NCI-H2029 (cell line): ENCODE measurements at regions not wholly inside any gene's neighbourhood (a gene's known extent, or its start where the extent isn't known, plus 50 kb on each side); places are given as distances from the start of the nearest gene placed in this dataset.
"Not testable (repeated sequence)": the region's sequence is repeated elsewhere in the genome, so short reads cannot be mapped to it uniquely, and the experiment has no call there.

ENCODE experiments used
- DNase-seq: peaks from one replicate; lab custom pipeline; 2025; lab: John Stamatoyannopoulos, UW

- DNase-seq: not testable (repeated sequence)
These were observed 764.2 kb upstream of the LRATD1 start for GRCh38 chr2:13868275-13868674.

- no peak for DNase-seq
These were observed 756.0 kb upstream of the LRATD1 start for GRCh38 chr2:13876491-13877037.

GRCh38 chr2:13877571-13877970 lies 754.9 kb upstream of the LRATD1 start:
- no peak for DNase-seq

DNA sequence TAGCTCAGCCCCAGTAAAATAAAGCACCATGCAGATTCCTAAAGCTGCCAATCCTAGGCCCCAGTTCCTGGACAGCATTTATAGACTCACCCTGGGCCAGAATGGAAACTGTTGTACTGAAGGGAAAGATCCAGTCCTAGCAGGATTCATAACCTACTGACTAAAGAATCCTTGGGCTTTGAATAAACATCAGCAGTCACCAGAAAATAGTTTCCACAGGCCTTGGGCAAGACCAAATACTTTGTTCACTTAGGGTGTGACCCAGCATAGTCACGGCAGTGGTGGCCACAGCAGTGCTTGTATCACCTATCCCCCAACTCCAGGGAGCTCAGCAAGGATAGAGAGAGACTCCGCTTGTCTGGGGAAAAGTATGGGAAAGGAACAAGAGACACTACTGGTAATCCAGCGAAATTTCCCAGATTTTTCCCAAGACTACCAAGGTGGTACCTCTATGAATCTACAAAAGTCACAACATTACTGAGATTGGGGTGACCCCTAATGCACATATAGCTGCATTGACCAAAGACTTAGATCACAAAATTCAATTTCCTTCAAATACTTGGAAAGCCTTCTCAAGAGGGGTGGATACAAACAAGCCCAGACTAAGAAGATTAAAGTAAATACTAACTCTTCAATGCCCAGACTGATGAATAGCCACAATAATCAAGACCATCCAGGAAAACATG lies 748.1 kb upstream of the LRATD1 start:
- no peak for DNase-seq

DNA sequence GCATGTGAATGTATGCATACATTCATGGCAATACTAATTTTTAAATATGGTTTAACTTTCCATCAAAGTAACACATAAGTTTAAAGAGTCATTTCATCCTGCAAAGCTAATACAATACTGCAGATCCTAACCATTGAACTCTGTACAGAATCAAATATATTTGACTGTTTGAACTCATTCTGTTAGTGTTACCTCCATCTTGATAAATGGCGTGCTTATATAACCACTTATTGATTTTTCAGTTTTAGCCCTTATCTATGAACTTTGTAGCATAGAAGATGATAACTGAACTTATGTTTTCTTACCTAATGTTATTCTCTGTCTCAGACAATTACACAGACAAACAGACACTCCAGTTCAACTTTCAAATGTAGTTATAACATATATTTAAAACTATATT lies 731.0 kb upstream of the LRATD1 start:
- no peak for DNase-seq

- no peak for DNase-seq
These were observed 726.7 kb upstream of the LRATD1 start for GRCh38 chr2:13905831-13906230.

GRCh38 chr2:13916066-13916465 lies 716.5 kb upstream of the LRATD1 start:
- no peak for DNase-seq

DNA sequence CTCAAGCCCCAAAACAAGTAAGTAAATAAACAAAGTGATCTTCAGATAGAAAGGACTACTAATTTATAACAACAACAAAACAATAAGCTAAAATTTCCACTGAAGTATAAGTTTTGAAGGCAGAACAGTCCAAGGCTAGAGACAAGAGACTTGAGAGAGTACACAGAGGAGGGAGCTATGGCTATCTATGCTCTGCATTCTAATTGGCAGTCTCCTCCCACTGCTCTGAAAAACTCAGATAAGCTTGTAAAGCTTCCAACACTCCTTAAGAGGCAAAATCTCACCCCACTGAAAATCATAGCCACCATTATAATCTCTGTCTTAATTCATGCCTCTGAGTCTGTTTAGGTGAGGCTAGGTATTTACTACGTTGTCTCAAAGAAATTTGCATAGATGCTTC lies 714.6 kb upstream of the LRATD1 start:
- DNase-seq: no peak

- DNase-seq: no peak
These were observed 712.5 kb upstream of the LRATD1 start for GRCh38 chr2:13919981-13920382.

DNA sequence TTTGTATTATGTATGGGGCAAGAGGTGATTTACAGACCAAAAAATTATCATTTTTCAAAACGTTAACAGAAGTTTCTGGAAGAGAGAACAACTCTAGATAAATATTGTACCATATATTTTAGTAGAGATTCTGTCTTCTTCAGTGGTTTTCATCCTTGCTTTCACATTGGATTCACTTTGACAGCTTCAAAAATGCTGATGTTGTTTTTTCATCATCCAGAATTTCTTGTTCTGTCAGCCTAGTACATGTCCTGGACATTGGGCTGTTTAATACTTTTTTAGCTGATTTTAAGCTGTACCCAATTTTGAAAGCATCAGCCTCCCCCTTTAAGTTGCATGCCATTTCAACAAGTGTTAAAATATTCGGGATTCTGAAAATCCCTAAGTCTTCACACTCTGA lies 711.3 kb upstream of the LRATD1 start:
- no peak for DNase-seq

- no peak for DNase-seq
These were observed 708.7 kb upstream of the LRATD1 start for GRCh38 chr2:13923823-13924222.

DNA sequence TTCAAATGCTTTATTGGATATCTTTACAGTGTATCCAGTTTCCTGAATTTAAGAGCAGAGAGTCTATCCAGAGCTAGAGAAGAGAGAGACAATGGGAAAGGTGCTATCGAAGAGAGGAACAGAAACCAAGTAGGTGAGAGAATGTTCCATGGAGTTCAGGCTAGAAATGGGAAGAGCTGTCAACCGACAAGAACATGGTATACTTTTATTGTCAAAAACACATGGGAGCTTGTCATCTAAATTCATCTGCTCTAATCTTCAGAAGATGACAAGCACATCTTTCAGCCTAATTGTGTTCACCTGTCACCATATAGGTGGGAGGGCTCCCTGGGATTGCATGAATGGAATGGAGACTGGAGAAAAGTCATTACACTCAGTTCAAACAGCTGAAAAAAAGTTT lies 690.4 kb upstream of the LRATD1 start:
- no peak for DNase-seq

DNA sequence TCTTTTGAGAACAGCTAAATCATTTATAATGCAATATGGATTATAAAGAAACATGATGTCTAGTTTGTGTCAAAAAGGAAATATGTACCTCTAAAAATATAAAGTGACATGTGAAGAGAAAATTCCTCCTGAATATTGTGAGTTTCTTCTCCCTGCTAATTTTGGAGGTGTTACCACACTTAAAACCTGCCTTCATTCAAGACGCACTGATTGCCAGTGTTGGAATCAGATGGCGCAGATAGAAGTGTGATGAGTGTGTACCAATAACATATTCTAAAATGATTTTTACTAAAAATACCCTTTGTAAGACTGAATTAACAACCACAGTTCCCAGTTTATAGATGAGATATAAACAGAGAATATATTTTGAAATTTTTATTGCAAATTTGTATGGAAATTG lies 681.8 kb upstream of the LRATD1 start:
- DNase-seq: no peak

DNA sequence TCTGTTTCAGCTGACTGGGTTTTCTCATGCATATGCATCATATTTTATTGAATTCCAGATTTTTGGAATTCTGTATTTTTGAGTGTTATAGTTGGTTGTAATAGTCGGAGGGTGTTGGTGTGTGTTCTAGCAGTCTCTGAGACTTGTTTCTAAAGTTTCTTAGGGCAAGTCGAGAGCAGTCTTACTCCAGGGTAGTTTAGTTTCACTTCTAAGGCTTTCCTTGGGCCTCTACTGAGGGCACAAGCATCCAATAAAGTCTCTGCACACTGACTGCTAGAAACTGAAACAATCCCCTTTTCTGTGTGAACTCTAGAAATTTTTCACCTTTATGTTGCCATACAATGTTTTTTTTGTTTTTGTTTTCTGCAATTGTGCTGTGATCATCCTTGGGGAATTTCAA lies 663.7 kb upstream of the LRATD1 start:
- DNase-seq: no peak

DNA sequence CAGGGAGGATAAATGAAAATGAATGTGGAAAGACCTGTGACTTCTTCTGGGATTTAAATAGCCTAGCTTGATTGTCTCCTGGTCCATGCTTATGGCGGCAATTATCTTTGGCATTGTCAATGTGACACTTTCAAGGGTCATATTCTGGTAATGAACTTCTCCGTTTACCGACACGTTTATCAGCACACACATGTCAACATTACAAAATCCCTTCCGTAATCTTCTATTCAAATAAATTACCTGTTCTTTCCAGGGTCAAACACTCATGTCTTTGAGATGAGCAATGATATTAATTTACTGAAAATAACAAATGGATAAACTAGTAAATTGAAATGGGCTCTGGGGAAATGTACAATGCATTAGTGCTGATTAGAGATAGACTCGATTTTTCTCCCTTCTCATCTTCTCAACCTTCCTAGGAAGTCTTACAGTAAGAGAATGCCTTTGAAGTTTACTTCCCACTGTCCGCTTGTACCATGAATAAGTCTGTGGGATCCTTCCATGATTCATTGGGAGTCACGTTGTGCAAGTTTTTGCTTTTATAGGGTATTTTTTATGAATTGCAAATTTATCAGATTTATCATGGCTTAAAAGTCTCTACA lies 646.3 kb upstream of the LRATD1 start:
- no peak for DNase-seq

DNA sequence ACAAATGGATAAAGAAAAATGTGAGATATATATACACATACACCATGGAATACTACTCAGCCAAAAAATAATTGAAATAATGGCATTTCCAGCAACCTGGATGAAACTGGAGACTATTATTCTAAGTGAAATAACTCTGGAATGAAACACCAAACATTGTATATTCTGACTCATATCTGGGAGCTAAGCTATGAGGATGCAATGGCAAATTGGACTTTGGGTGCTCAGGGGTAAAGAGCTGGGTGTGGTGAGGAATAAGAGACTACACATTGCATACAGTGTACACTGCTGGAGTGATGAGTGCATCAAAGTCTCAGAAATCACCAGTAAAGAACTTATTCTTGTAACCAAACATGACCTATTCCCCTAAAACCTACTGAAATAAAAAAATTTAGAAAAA lies 636.0 kb upstream of the LRATD1 start:
- DNase-seq: no peak

DNA sequence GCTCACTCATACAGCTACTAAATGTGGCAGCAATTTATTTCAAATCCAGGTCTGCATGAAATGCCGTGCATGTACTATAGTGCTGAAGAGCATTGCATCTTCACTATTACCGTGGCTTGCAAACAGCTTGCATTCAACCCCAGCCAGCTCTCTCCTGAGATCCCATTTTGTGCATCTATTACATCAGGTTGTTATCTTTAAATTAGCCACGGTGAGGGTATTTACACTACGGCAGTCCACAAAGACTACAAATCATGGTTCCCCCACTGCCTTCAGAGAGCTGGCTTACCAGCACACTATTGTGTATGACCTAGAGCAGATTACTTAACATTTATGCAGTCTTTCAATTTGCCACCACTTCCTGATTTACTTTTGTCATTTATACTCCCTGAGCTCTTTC lies 621.3 kb upstream of the LRATD1 start:
- no peak for DNase-seq

DNA sequence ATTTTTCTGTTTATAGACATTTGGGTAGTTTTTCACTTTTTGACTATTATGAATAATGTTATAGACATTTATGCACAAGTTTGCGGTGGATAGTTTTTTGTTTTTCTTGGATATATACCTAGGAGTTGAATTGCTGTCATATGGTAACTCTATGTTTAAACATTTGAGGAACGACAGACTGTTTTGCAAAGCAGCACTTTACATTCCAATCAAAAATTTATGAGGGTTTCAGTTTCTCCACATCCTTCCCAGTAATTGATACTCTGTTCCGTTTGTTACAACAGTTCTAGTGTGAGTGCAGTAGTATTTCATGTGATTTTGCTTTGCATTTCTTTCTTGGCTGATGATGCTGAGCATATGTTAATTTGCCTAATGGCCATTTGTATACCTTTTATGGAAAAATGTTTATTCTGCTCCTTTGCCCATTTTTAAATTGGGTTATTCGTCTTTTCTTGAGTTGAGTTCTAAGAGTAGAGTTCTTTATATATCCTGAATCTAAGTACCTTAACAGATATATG lies 617.3 kb upstream of the LRATD1 start:
- no peak for DNase-seq

- DNase-seq: peak; percentile 3
These were observed 616.1 kb upstream of the LRATD1 start for GRCh38 chr2:14016289-14016955.

DNA sequence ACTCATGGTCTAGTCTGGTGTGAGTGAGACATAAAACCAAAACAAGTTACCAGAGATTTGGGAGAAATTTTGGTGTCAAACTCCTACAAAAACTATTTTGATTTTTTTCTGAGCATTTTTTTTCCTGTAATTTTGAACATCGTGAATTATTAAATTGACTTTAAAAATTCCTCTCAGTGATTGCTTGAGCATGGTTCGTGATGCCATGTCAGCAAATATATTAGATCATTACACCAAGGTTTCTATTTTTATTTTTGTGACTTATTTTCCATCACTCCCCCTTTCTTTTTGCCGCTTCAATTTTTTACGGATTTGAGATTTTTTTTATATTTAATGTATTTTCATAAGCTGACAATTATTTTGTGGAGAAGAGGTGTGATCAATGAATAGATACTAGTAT lies 613.9 kb upstream of the LRATD1 start:
- DNase-seq: no peak

- no peak for DNase-seq
These were observed 609.0 kb upstream of the LRATD1 start for GRCh38 chr2:14023558-14023957.

DNA sequence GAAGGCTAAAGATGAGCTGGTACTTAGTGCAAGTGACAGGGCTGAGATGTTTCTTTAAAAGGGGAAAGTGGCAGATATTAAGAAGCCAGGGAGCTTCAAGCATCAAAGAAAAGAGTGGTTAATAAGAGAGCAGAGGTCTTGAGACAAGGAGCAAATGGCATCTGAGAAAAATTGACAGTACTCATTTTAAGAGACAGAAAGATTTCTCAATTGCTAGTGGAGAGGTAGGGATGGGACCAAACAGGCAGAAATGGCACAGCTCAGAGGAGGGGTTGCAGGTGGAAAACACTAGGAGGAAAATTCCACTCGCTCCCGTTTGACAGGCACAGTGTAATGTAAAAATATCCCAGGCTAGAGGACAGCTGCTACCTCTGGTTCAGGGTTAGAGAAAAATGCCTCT lies 593.4 kb upstream of the LRATD1 start:
- DNase-seq: no peak

DNA sequence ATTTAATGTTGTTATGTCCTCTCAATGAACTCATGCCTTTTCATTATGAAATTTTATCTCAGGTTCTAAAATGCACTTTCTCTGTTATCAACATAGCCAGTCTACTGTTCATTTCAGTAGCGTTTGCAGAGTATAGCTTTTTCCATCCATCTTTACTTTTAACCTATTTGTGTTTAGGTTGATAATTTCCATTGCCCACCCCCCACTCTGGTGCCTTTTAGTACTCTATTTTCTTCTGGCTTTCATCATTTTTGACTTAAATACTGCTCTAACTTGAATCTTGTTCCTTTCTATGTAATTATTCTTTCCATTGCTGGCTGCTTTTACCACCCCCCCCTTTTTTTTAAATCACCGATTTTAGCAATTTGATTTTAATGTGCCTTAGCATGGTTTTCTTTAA lies 585.0 kb upstream of the LRATD1 start:
- no peak for DNase-seq
